ENCODE measurements at regions not wholly inside any gene's neighbourhood (a gene's known extent, or its start where the extent isn't known, plus 50 kb on each side); places are given as distances from the start of the nearest gene placed in this dataset.

DNA sequence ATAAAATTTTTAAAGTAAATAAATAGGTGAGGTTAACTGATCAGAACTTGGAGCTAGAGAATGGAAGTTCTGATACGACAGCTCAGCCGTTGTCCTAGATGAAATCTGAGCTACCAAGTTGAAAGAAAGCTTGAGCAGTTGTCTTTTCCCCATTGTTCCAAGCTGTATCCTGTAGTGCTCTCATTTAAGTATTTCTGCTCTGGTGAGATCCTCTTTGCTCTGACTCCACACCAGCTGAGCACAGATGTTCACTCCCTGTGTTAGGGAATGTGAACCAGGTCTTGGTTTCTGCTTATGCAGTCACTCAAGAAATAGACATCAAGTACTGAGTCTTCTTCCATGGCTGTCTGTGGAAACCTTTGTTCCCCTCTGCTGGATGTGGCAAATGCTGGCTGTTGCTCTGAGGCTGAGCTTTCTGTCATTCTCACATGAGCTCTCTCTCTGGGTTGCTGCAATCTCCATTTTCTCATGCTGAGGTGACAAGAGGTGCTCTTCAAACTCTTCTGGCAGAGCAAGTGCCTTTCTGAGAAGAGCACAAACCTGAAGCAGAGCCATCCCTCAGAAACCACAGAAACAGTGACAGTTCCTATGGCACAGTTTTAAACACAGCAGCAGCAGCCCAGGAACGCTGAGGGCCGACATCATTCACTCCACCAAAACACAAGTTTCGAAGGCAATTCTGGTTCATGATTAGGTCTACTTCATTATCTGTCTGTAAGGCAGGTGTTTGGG is 194.1 kb downstream of the SP3 start:
- TF ChIP-seq PBX3 (IDR thresholded peaks at IDR 0.05) (no peak), CTCF (IDR thresholded peaks at IDR 0.05) (no peak), POLR2A (IDR thresholded peaks at IDR 0.05; ENCODE audit: low read length) (no peak), KDM1A (IDR thresholded peaks at IDR 0.05; ENCODE audit: low read depth) (no peak), MYC (IDR thresholded peaks at IDR 0.05; ENCODE audit: borderline replicate concordance, low read length) (no peak), HOXA7 (CRISPR knock-in tag; IDR thresholded peaks at IDR 0.05) (no peak)

All from A549 (cell line).